Kidney (tissue), 13 donors: ENCODE measurements at regions not wholly inside any gene's neighbourhood (a gene's known extent, or its start where the extent isn't known, plus 50 kb on each side); places are given as distances from the start of the nearest gene placed in this dataset.

ENCODE experiments used
- DNase-seq, 5 donors: peaks; one replicate each; pipeline ENCODE4 v3.0.0-alpha.2; 2013 to 2020
- FAIRE-seq: peaks from 2 replicates; lab custom pipeline; 2012; peaks lifted over from hg19 to GRCh38; lab: Jason Lieb, UNC
- H3K27ac ChIP-seq, 2 donors: one replicate each; pipeline ENCODE4 v1.7.0; 2013; ENCODE audit warnings: low read depth in 2 of 2, low read length in 2 of 2, inconsistent platforms in 1 of 2
- H3K27me3 ChIP-seq: one replicate; pipeline ENCODE4 v1.7.1; 2013; ENCODE audit warnings: low read length, inconsistent platforms; ENCODE audit not compliant: control insufficient read depth, insufficient read depth
- H3K36me3 ChIP-seq, 3 donors: one replicate each; pipeline versions ENCODE4 v1.7.0 to v1.7.1; 2013; ENCODE audit warnings: low read length in 3 of 3, control low read depth in 1 of 3, inconsistent platforms in 1 of 3; ENCODE audit not compliant: insufficient read depth in 3 of 3, control insufficient read depth in 2 of 3
- H3K4me1 ChIP-seq, 3 donors: one replicate each; pipeline versions ENCODE4 v1.7.0 to v1.7.1; 2013; ENCODE audit warnings: low read length in 3 of 3, inconsistent platforms in 1 of 3, low read depth in 1 of 3; ENCODE audit not compliant: control insufficient read depth in 2 of 3, insufficient read depth in 2 of 3
- H3K4me3 ChIP-seq, 3 donors: one replicate each; pipeline versions ENCODE4 v1.7.0 to v1.8.1; 2013; ENCODE audit warnings: low read length in 3 of 3, control low read depth in 1 of 3, inconsistent platforms in 1 of 3
- H3K9ac ChIP-seq, 3 donors: one replicate each; pipeline versions ENCODE4 v1.7.0 to v1.7.1; 2013; ENCODE audit warnings: low read length in 3 of 3, control low read depth in 1 of 3, inconsistent platforms in 1 of 3
- H3K9me3 ChIP-seq, 3 donors: one replicate each; pipeline versions ENCODE4 v1.7.0 to v1.7.1; 2013; ENCODE audit warnings: low read length in 3 of 3, control low read depth in 1 of 3, inconsistent platforms in 1 of 3; ENCODE audit not compliant: control insufficient read depth in 2 of 3, insufficient read depth in 1 of 3
- CTCF ChIP-seq: IDR thresholded peaks from 3 replicates; pipeline ENCODE4 v1.5.1; 2012; ENCODE audit warnings: mild to moderate bottlenecking, moderate library complexity, borderline replicate concordance; ENCODE audit not compliant: insufficient read depth; ENCODE audit errors: extremely low read depth
- intact Hi-C: fragments of 100-400 bp; cut with DNase I; formaldehyde crosslinking; loops from one replicate; pipeline ENCODE4 v1.11.1; 2022
- donor health status: control.
- donor health status: control.
- donor health status: control.
- donor health status: control.
- donor health status: control.
- donor health status: DM: yes; HTN: yes; CAD: no.
- donor health status: Normal renal cell carcinoma (clear cell type).

GRCh38 chr5:8919096-8919495 is 626.8 kb downstream of the SEMA5A start:
- no peak overlapping the region for H3K9ac ChIP-seq
- intact Hi-C loops, result no loop called here

GRCh38 chr5:8923526-8923925 is 622.3 kb downstream of the SEMA5A start:
- Histone ChIP-seq H3K27me3 (no peaks in the 10 kb centered on the region), H3K9ac (no peak overlapping the region), H3K4me1 (no peaks in the 10 kb centered on the region), H3K27ac (no peak overlapping the region), H3K4me3 (no peak overlapping the region), H3K9me3 (no peaks in the 10 kb centered on the region), H3K36me3 (no peaks in the 10 kb centered on the region)
- intact Hi-C loops, result no loop called here
- no peak for DNase-seq
- no peak for FAIRE-seq
- no peak for TF ChIP-seq CTCF

More at GRCh38 chr5:8919096-8919495, 626.8 kb downstream of the SEMA5A start:
- no peaks in the 10 kb centered on the region for H3K9me3 ChIP-seq
- no peaks in the 10 kb centered on the region for H3K4me1 ChIP-seq
- H3K4me3 ChIP-seq, result no peak overlapping the region
- no peak for TF ChIP-seq CTCF
- H3K27me3 ChIP-seq, result no peaks in the 10 kb centered on the region
- no peak for DNase-seq
- H3K36me3 ChIP-seq, result no peaks in the 10 kb centered on the region
- no peak overlapping the region for H3K27ac ChIP-seq
- FAIRE-seq, result no peak

GRCh38 chr5:8924054-8924793 is 621.7 kb downstream of the SEMA5A start:
- H3K4me3 ChIP-seq, result no peak overlapping the region
- DNase-seq (no peak), FAIRE-seq (no peak)
- no peaks in the 10 kb centered on the region for H3K27me3 ChIP-seq
- H3K9ac ChIP-seq, result no peak overlapping the region
- intact Hi-C loops, result no loop called here
- no peak overlapping the region for H3K27ac ChIP-seq
- no peaks in the 10 kb centered on the region for H3K36me3 ChIP-seq
- TF ChIP-seq CTCF, result no peak
- no peaks in the 10 kb centered on the region for H3K9me3 ChIP-seq
- no peaks in the 10 kb centered on the region for H3K4me1 ChIP-seq
